ENCODE measurements at regions not wholly inside any gene's neighbourhood (a gene's known extent, or its start where the extent isn't known, plus 50 kb on each side); places are given as distances from the start of the nearest gene placed in this dataset.
"Not testable (repeated sequence)": the region's sequence is repeated elsewhere in the genome, so short reads cannot be mapped to it uniquely, and the experiment has no call there.

DNA sequence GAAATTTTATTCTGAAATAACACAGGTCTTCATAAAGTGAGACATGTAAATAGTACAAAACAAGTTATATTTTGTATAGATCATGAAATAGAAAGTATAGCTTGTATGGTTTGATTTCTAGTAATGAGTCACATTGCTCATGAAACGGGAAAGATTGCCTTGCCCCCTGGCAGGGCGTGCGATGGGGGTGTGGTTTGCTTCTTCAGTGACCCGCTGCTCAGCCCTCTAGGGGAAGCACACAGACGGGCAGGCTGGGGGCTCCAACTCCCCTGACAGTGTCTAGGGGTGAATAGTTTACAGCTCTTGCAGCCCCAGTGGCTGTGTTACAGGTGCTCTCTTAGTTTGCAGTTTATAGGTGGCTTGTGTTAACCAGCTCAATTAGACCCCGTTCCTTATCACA is 170.5 kb upstream of the RGS17 start:
- no TSS peak for BruUV-seq (replicated peaks)
- no peaks in the 10 kb centered on the region for H3K27me3 Mint-ChIP-seq (ENCODE audit: unreplicated experiment)

DNA sequence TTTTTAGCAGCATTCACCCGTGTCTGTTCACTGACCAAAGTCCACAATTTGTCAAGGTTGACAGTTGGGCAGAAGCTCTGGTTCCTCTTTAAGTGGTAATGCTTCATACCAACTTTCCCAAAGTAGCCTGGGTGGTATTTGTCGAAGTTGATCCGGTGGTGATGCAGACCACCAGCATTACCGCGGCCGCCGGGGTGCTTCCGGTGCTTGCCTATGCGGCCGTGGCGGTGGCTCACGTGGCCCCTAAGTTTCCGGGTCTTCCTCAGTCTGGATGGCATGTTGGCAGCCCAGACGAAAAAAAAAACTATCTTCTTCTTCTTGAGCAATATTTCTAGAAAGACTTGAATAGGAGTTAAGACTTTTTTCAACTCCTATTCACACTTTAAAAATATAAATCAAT is 151.4 kb upstream of the RGS17 start:
- BruUV-seq (replicated peaks); DNase-seq; H3K27ac Mint-ChIP-seq (ENCODE audit: unreplicated experiment); H3K9me3 Mint-ChIP-seq (ENCODE audit: low read depth, unreplicated experiment); H3K36me3 Mint-ChIP-seq (ENCODE audit: insufficient read depth, unreplicated experiment); CTCF ChIA-PET; H3K4me1 Mint-ChIP-seq (ENCODE audit: low read depth, unreplicated experiment); H3K4me3 Mint-ChIP-seq (ENCODE audit: low read depth, unreplicated experiment); intact Hi-C loops (cut with micrococcal nuclease; ENCODE audit: unreplicated experiment); H3K27me3 Mint-ChIP-seq (ENCODE audit: unreplicated experiment): not testable (repeated sequence)

More for the DNA sequence above, 170.5 kb upstream of the RGS17 start:
- H3K4me3 Mint-ChIP-seq (ENCODE audit: low read depth, unreplicated experiment), result no peak overlapping the region
- no peaks in the 10 kb centered on the region for H3K9me3 Mint-ChIP-seq (ENCODE audit: low read depth, unreplicated experiment)
- no peak for DNase-seq
- TF ChIP-seq, protein P1, sequence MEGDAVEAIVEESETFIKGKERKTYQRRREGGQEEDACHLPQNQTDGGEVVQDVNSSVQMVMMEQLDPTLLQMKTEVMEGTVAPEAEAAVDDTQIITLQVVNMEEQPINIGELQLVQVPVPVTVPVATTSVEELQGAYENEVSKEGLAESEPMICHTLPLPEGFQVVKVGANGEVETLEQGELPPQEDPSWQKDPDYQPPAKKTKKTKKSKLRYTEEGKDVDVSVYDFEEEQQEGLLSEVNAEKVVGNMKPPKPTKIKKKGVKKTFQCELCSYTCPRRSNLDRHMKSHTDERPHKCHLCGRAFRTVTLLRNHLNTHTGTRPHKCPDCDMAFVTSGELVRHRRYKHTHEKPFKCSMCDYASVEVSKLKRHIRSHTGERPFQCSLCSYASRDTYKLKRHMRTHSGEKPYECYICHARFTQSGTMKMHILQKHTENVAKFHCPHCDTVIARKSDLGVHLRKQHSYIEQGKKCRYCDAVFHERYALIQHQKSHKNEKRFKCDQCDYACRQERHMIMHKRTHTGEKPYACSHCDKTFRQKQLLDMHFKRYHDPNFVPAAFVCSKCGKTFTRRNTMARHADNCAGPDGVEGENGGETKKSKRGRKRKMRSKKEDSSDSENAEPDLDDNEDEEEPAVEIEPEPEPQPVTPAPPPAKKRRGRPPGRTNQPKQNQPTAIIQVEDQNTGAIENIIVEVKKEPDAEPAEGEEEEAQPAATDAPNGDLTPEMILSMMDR (IDR thresholded peaks at IDR 0.05; ENCODE audit: unreplicated experiment), result no peak
- CTCF ChIA-PET, result interaction anchor here (0.6 to 0.9 kb wide), 3 partner anchors 18 to 721 kb away, joined by 3 to 5 read pairs (median 3); no protein-coding TSS in a partner anchor
- intact Hi-C loops (cut with micrococcal nuclease; ENCODE audit: unreplicated experiment), result no loop called here
- H3K4me1 Mint-ChIP-seq (ENCODE audit: low read depth, unreplicated experiment), result no peaks in the 10 kb centered on the region
- no peaks in the 10 kb centered on the region for H3K36me3 Mint-ChIP-seq (ENCODE audit: insufficient read depth, unreplicated experiment)
- H3K27ac Mint-ChIP-seq (ENCODE audit: unreplicated experiment), result no peak overlapping the region

DNA sequence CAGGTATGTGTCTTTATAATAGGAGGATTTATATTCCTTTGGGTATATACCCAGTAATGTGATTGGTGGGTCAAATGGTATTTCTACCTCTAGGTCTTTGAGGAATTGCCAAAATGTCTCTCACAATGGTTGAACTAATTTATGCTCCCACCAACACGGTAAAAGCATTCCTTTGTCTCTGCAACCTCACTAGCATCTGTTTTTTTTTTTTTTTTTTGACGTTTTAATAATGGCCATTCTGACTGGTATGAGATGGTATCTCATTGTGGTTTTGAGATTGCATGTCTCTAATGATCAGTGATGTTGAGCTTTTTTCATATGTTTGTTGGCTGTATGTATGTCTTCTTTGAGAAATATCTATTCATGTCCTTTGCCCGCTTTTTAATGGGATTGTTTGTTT is 144.9 kb upstream of the RGS17 start:
- no peak for DNase-seq
- no peaks in the 10 kb centered on the region for H3K27me3 Mint-ChIP-seq (ENCODE audit: unreplicated experiment)
- H3K9me3 Mint-ChIP-seq (ENCODE audit: low read depth, unreplicated experiment), result peaks cover 1% of the 10 kb centered on the region
- peaks cover 8% of the 10 kb centered on the region for H3K4me1 Mint-ChIP-seq (ENCODE audit: low read depth, unreplicated experiment)
- CTCF ChIA-PET, result no interaction called here
- TF ChIP-seq, protein P1 (IDR thresholded peaks at IDR 0.05; ENCODE audit: unreplicated experiment), result no peak
- no peak overlapping the region for H3K27ac Mint-ChIP-seq (ENCODE audit: unreplicated experiment)
- H3K36me3 Mint-ChIP-seq (ENCODE audit: insufficient read depth, unreplicated experiment), result no peaks in the 10 kb centered on the region
- no peak overlapping the region for H3K4me3 Mint-ChIP-seq (ENCODE audit: low read depth, unreplicated experiment)
- no TSS peak for BruUV-seq (replicated peaks)
- intact Hi-C loops (cut with micrococcal nuclease; ENCODE audit: unreplicated experiment), result no loop called here

DNA sequence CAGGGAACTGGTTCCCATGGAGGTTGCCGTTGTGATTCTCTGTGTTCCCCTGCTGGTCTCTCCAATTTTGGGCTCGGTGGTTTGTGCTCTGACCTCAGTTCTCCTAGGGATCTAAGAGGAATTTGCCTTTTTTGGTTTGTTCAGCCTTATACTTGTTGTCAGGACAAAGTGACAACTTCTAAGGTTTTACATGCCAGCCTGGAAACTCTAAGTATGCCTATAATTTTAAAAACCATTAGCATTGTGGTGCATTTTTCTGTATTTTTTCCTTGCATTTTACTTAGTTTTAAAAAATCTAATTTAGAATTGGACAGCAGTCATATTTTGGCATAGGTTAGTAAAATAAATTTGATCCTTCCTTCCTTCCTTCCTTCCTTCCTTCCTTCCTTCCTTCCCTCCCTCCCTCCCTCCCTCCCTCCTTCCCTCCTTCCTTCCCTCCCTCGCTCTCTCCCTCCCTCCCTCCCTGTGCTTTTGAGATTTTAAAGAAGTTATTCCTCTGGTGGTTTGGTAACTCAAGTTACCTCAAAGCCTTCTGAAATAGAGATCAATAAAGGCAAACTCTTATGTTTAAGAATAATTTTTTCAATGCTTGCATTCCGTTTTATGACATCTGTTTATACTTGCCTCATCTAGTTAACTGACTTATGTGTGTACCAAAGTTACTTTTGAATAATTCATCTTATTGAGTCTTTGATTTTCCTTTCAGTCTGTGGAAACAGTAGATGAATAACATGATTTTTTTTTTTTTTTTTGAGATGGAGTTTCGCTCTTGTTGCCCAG is 141.3 kb upstream of the RGS17 start:
- CTCF ChIA-PET, result no interaction called here
- intact Hi-C loops (cut with micrococcal nuclease; ENCODE audit: unreplicated experiment), result no loop called here
- Mint-ChIP-seq H3K4me1 (ENCODE audit: low read depth, unreplicated experiment) (no peaks in the 10 kb centered on the region), H3K27me3 (ENCODE audit: unreplicated experiment) (no peaks in the 10 kb centered on the region), H3K27ac (ENCODE audit: unreplicated experiment) (no peak overlapping the region), H3K9me3 (ENCODE audit: low read depth, unreplicated experiment) (peaks cover 3% of the 10 kb centered on the region), H3K4me3 (ENCODE audit: low read depth, unreplicated experiment) (no peak overlapping the region), H3K36me3 (ENCODE audit: insufficient read depth, unreplicated experiment) (no peaks in the 10 kb centered on the region)
- TF ChIP-seq, protein P1 (IDR thresholded peaks at IDR 0.05; ENCODE audit: unreplicated experiment), result no peak
- no TSS peak for BruUV-seq (replicated peaks)
- no peak for DNase-seq

DNA sequence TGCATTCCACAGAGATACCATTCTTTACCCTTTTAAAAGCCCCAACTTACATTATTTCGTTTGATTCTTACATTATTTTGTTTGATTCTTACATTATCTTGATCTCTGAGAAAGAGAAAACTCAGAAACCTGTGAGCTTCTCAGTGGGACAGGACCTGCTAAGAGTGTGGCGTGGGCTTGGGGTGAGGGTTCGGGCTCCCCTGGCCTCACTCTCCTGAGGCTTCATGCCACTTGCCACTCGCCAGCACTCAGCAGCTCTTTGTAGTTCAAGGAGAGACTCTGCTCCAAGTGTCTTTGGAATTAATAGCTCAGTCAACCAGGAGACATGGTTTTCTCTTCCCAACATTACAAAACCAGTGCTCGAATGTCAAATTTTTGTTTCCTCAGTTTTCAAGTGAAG is 132.4 kb upstream of the RGS17 start:
- intact Hi-C loops (cut with micrococcal nuclease; ENCODE audit: unreplicated experiment), result no loop called here
- no peaks in the 10 kb centered on the region for H3K27me3 Mint-ChIP-seq (ENCODE audit: unreplicated experiment)
- no peak for DNase-seq
- H3K27ac Mint-ChIP-seq (ENCODE audit: unreplicated experiment), result no peak overlapping the region
- H3K4me3 Mint-ChIP-seq (ENCODE audit: low read depth, unreplicated experiment), result no peak overlapping the region
- H3K4me1 Mint-ChIP-seq (ENCODE audit: low read depth, unreplicated experiment), result no peaks in the 10 kb centered on the region
- TF ChIP-seq, protein P1 (IDR thresholded peaks at IDR 0.05; ENCODE audit: unreplicated experiment), result no peak
- no TSS peak for BruUV-seq (replicated peaks)
- peaks cover 5% of the 10 kb centered on the region for H3K9me3 Mint-ChIP-seq (ENCODE audit: low read depth, unreplicated experiment)
- CTCF ChIA-PET, result no interaction called here
- H3K36me3 Mint-ChIP-seq (ENCODE audit: insufficient read depth, unreplicated experiment), result no peaks in the 10 kb centered on the region

Data from Calu3 (cell line).